ENCODE measurements at regions not wholly inside any gene's neighbourhood (a gene's known extent, or its start where the extent isn't known, plus 50 kb on each side); places are given as distances from the start of the nearest gene placed in this dataset.
"Not testable (repeated sequence)": the region's sequence is repeated elsewhere in the genome, so short reads cannot be mapped to it uniquely, and the experiment has no call there.

DNA sequence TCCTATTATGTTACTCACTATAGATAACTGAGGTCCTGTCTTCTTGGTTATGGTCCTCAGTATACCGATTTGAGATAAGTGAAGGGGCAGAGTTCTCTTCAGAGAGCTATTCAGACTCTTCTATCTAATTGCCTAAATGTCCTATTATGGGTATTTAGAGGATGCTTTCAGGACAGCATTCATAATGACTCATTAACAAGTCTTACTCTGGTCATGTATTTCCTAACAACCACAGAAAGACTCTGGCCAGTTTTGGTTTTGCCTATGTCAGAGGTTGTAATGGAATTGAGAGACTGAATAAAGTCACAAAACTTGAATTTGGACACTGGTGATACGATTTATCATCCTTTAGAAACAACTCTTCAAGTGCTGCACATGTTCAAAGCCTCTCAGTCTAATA lies 1233.0 kb downstream of the JRKL start:
- TF ChIP-seq, protein P1, sequence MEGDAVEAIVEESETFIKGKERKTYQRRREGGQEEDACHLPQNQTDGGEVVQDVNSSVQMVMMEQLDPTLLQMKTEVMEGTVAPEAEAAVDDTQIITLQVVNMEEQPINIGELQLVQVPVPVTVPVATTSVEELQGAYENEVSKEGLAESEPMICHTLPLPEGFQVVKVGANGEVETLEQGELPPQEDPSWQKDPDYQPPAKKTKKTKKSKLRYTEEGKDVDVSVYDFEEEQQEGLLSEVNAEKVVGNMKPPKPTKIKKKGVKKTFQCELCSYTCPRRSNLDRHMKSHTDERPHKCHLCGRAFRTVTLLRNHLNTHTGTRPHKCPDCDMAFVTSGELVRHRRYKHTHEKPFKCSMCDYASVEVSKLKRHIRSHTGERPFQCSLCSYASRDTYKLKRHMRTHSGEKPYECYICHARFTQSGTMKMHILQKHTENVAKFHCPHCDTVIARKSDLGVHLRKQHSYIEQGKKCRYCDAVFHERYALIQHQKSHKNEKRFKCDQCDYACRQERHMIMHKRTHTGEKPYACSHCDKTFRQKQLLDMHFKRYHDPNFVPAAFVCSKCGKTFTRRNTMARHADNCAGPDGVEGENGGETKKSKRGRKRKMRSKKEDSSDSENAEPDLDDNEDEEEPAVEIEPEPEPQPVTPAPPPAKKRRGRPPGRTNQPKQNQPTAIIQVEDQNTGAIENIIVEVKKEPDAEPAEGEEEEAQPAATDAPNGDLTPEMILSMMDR (IDR thresholded peaks at IDR 0.05), result no peak
- Mint-ChIP-seq H3K36me3 (ENCODE audit: low read depth) (no peaks in the 10 kb centered on the region), H3K27me3 (ENCODE audit: insufficient read depth) (no peaks in the 10 kb centered on the region), H3K4me1 (ENCODE audit: low read depth) (peaks cover 40% of the 10 kb centered on the region; the same call in 1 of the 2 replicates), H3K9me3 (no peaks in the 10 kb centered on the region; the same call in 1 of the 2 replicates), H3K27ac (peak overlapping the region; percentile 28; the same call in 1 of the 2 replicates), H3K4me3 (peak overlapping the region; percentile 14; the same call in 1 of the 2 replicates)
- DNase-seq, result no peak

DNA sequence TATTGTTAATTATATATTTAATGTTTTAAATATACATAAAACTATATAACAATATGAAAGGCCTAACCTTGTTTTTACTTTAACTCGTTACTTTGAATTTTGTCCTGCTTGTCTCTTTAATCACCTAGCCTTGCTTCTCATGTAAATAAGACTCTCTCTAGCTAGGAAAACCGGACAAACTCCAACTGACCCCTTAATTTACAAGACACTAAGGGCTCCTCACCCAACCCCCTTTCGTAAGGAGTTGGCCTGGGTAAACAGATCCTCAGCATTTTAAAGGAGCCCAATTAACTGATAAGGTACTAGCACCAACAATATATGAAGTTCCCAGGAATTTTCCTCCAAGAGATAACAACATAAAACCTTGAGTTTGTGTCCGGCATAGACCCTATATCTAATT lies 1246.9 kb downstream of the JRKL start:
- H3K27me3 Mint-ChIP-seq (ENCODE audit: insufficient read depth); H3K4me3 Mint-ChIP-seq; H3K4me1 Mint-ChIP-seq (ENCODE audit: low read depth); H3K27ac Mint-ChIP-seq; DNase-seq; H3K36me3 Mint-ChIP-seq (ENCODE audit: low read depth): not testable (repeated sequence)
- H3K9me3 Mint-ChIP-seq, result peaks cover 24% of the 10 kb centered on the region

- no peak overlapping the region for H3K27ac Mint-ChIP-seq
- TF ChIP-seq, protein P1 (IDR thresholded peaks at IDR 0.05), result no peak
- no peaks in the 10 kb centered on the region for H3K27me3 Mint-ChIP-seq (ENCODE audit: insufficient read depth)
- H3K36me3 Mint-ChIP-seq (ENCODE audit: low read depth), result no peaks in the 10 kb centered on the region; the same call in 1 of the 2 replicates
- peaks cover 24% of the 10 kb centered on the region for H3K9me3 Mint-ChIP-seq
- H3K4me1 Mint-ChIP-seq (ENCODE audit: low read depth), result no peaks in the 10 kb centered on the region
- H3K4me3 Mint-ChIP-seq, result no peak overlapping the region
- no peak for DNase-seq
Observed at GRCh38 chr11:97637701-97638100, 1247.9 kb downstream of the JRKL start.

- DNase-seq, result no peak
- H3K27ac Mint-ChIP-seq, result no peak overlapping the region
- no peak overlapping the region for H3K4me3 Mint-ChIP-seq
- H3K27me3 Mint-ChIP-seq (ENCODE audit: insufficient read depth), result peaks cover 1% of the 10 kb centered on the region; the same call in 1 of the 2 replicates
- TF ChIP-seq, protein P1 (IDR thresholded peaks at IDR 0.05), result no peak
- H3K9me3 Mint-ChIP-seq, result peaks cover 20% of the 10 kb centered on the region
- no peaks in the 10 kb centered on the region; the same call in 1 of the 2 replicates for H3K36me3 Mint-ChIP-seq (ENCODE audit: low read depth)
- H3K4me1 Mint-ChIP-seq (ENCODE audit: low read depth), result no peaks in the 10 kb centered on the region
Observed at GRCh38 chr11:97638641-97639224, 1248.9 kb downstream of the JRKL start.

DNA sequence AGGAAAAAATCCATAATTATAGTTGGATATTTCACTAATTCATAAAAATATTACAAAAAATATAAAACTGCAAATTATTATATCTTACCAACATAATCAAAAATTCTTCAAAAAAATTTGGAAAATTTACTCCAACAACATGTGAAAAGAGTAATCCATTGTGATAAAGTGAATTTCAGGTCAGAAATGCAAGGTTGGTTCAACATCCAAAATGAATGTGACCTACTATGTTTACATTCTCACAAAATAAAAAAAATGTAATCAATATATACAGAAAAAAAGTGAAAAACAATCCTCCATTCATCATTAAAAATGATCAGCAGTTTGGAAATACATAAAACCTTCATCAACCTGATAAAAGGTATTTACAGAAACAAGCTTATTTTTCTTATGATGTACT lies 1252.2 kb downstream of the JRKL start:
- no peaks in the 10 kb centered on the region; the same call in 1 of the 2 replicates for H3K36me3 Mint-ChIP-seq (ENCODE audit: low read depth)

GRCh38 chr11:97645736-97646135 lies 1255.9 kb downstream of the JRKL start:
- Mint-ChIP-seq H3K9me3 (peaks cover 5% of the 10 kb centered on the region; the same call in 1 of the 2 replicates), H3K4me1 (ENCODE audit: low read depth) (peaks cover 6% of the 10 kb centered on the region; the same call in 1 of the 2 replicates), H3K27me3 (ENCODE audit: insufficient read depth) (peaks cover 1% of the 10 kb centered on the region; the same call in 1 of the 2 replicates), H3K27ac (no peak overlapping the region), H3K4me3 (no peak overlapping the region), H3K36me3 (ENCODE audit: low read depth) (no peaks in the 10 kb centered on the region)
- TF ChIP-seq, protein P1 (IDR thresholded peaks at IDR 0.05), result no peak
- no peak for DNase-seq

More for the DNA sequence above, 1252.2 kb downstream of the JRKL start:
- no peak overlapping the region for H3K4me3 Mint-ChIP-seq
- H3K27ac Mint-ChIP-seq, result no peak overlapping the region
- peaks cover 12% of the 10 kb centered on the region for H3K9me3 Mint-ChIP-seq
- H3K4me1 Mint-ChIP-seq (ENCODE audit: low read depth), result peaks cover 6% of the 10 kb centered on the region; the same call in 1 of the 2 replicates
- H3K27me3 Mint-ChIP-seq (ENCODE audit: insufficient read depth), result peaks cover 1% of the 10 kb centered on the region; the same call in 1 of the 2 replicates
- TF ChIP-seq, protein P1 (IDR thresholded peaks at IDR 0.05), result no peak
- no peak for DNase-seq
